Endothelial cell of umbilical vein (primary cell): ENCODE measurements at regions not wholly inside any gene's neighbourhood (a gene's known extent, or its start where the extent isn't known, plus 50 kb on each side); places are given as distances from the start of the nearest gene placed in this dataset.

Source experiments
- BruUV-seq: library from RNA; stranded (reverse); fragments of 400-500 nt; replicated peaks from 2 replicates; lab custom pipeline; 2021; lab: Mats Ljungman, UMichigan
- CTCF ChIA-PET: fragments of 300-600, 350-600 bp; sonication (Branson Sonifier 250); formaldehyde crosslinking; loops from one replicate; lab custom pipeline; 2021; ENCODE audit warnings: antibody characterized with exemption, inconsistent platforms; lab: Charles Lee
- POLR2A ChIA-PET: fragments of 300-600, 350-600 bp; sonication (Branson Sonifier 250); formaldehyde crosslinking; loops from one replicate; lab custom pipeline; 2021; ENCODE audit warnings: antibody characterized with exemption, inconsistent platforms; lab: Charles Lee
- DNase-seq: peaks from one replicate; pipeline ENCODE4 v3.0.0-alpha.2; 2011; ENCODE audit warnings: low read depth, low spot score
- FAIRE-seq: peaks from 2 replicates; lab custom pipeline; 2011; peaks lifted over from hg19 to GRCh38; lab: Jason Lieb, UNC
- H2AFZ ChIP-seq: 2 replicates; pipeline ENCODE4 v1.6.0; 2012; ENCODE audit warnings: low read depth, low read length, control low read depth, inconsistent platforms
- H3K27ac ChIP-seq: 2 replicates; pipeline ENCODE4 v1.5.1; 2011; ENCODE audit warnings: low read depth, mild to moderate bottlenecking, control low read depth, low read length, moderate library complexity; ENCODE audit not compliant: insufficient read depth
- H3K27me3 ChIP-seq, 2 experiments: 2 replicates each; pipeline versions ENCODE4 v1.6.0 to v1.6.1; 2011; ENCODE audit warnings: low read length in 2 of 2, mixed read lengths in 1 of 2; ENCODE audit not compliant: control insufficient read depth in 2 of 2, insufficient read depth in 2 of 2
- H3K36me3 ChIP-seq, 2 experiments: 2 replicates in 1 of 2; 3 replicates in 1 of 2; pipeline ENCODE4 v1.5.1; 2011; ENCODE audit warnings: low read length in 2 of 2, mild to moderate bottlenecking in 1 of 2, moderate library complexity in 1 of 2; ENCODE audit not compliant: control insufficient read depth in 2 of 2, insufficient read depth in 2 of 2; ENCODE audit errors: extremely low read depth in 1 of 2
- H3K4me1 ChIP-seq: 3 replicates; pipeline ENCODE4 v1.5.1; 2011; ENCODE audit warnings: mild to moderate bottlenecking, low read length; ENCODE audit not compliant: control insufficient read depth, insufficient read depth; ENCODE audit errors: extremely low read depth
- H3K4me2 ChIP-seq: 2 replicates; pipeline ENCODE4 v1.6.1; 2011; ENCODE audit warnings: low read length, control low read depth, mixed read lengths; ENCODE audit not compliant: insufficient read depth
- H3K4me3 ChIP-seq, 3 experiments: fragments of 200-600 bp in 1 of 3; sonication (generic), shearing (Covaris generic) in 1 of 3; replicated peaks in 1 of 3; 2 replicates each; pipeline ENCODE4 v1.5.1; 2011 to 2016; ENCODE audit warnings: control low read depth in 3 of 3, low read length in 3 of 3, mild to moderate bottlenecking in 2 of 3, inconsistent platforms in 1 of 3, low read depth in 1 of 3, moderate library complexity in 1 of 3; ENCODE audit not compliant: insufficient read depth in 1 of 3
- H3K79me2 ChIP-seq: 2 replicates; pipeline ENCODE4 v1.6.0; 2012; ENCODE audit warnings: low read length, inconsistent platforms; ENCODE audit not compliant: control insufficient read depth, insufficient read depth
- H3K9ac ChIP-seq: replicated peaks from 2 replicates; pipeline ENCODE3; 2011; ENCODE audit warnings: low read length, control low read depth; ENCODE audit not compliant: insufficient read depth; ENCODE audit errors: extremely low read depth
- H3K9me1 ChIP-seq: replicated peaks from 3 replicates; pipeline ENCODE4 v1.6.0; 2011; ENCODE audit warnings: mild to moderate bottlenecking, low read length; ENCODE audit not compliant: control insufficient read depth, insufficient read depth; ENCODE audit errors: extremely low read depth
- H3K9me3 ChIP-seq: replicated peaks from 2 replicates; pipeline ENCODE4 v1.5.1; 2012; ENCODE audit warnings: low read length, inconsistent platforms; ENCODE audit not compliant: control insufficient read depth, insufficient read depth
- H4K20me1 ChIP-seq: replicated peaks from 2 replicates; pipeline ENCODE3; 2011; ENCODE audit warnings: mild to moderate bottlenecking, low read length; ENCODE audit not compliant: control insufficient read depth, insufficient read depth; ENCODE audit errors: extremely low read depth
- EZH2 ChIP-seq: IDR thresholded peaks from 2 replicates; pipeline ENCODE4 v1.6.1; 2012; ENCODE audit warnings: borderline replicate concordance, low read depth, mild to moderate bottlenecking, moderate library complexity, low read length, inconsistent platforms; ENCODE audit not compliant: severe bottlenecking
- FOS ChIP-seq: IDR thresholded peaks from 2 replicates; pipeline ENCODE4 v1.6.1; 2011; ENCODE audit warnings: mild to moderate bottlenecking, low read length, moderate library complexity, borderline replicate concordance; ENCODE audit not compliant: insufficient read depth
- GATA2 ChIP-seq: IDR thresholded peaks from 2 replicates; pipeline ENCODE4 v1.7.0; 2011; ENCODE audit warnings: low read depth, mild to moderate bottlenecking, moderate library complexity, mixed read lengths, low read length; ENCODE audit not compliant: insufficient read length, insufficient read depth
- JUN ChIP-seq: IDR thresholded peaks from 2 replicates; pipeline ENCODE4 v1.6.1; 2011; ENCODE audit warnings: borderline replicate concordance, low read depth; ENCODE audit not compliant: insufficient read length, insufficient read depth
- MAX ChIP-seq: IDR thresholded peaks from 2 replicates; pipeline ENCODE4 v1.6.1; 2011; ENCODE audit not compliant: insufficient read depth, insufficient read length
- MYC ChIP-seq: IDR thresholded peaks from one replicate; pipeline ENCODE4 v1.6.1; 2011; ENCODE audit warnings: mild to moderate bottlenecking, low read depth, low read length
- POLR2A ChIP-seq: IDR thresholded peaks from 2 replicates; pipeline ENCODE4 v1.6.1; 2012; ENCODE audit warnings: low read depth, mild to moderate bottlenecking, control low read depth, low read length
- POLR2AphosphoS5 ChIP-seq: IDR thresholded peaks from 2 replicates; pipeline ENCODE4 v1.6.1; 2012; ENCODE audit warnings: low read depth, mild to moderate bottlenecking, control low read depth, low read length, moderate library complexity; ENCODE audit not compliant: insufficient read depth
- dilution Hi-C: fragments of 300-500 bp; cut with MboI; formaldehyde crosslinking; loops from one replicate; pipeline ENCODE4 v1.15.0; 2019; ENCODE audit warnings: low sequenced_read_pairs; ENCODE audit not compliant: extremely low pct_ligation_motif_present
- intact Hi-C: fragments of 100-400 bp; cut with micrococcal nuclease; formaldehyde crosslinking; loops from one replicate; pipeline ENCODE4 v1.10.0; 2022
- TF ChIP-seq, protein P1 (sequence below), 2 donors: IDR thresholded peaks; 1 replicate in 1 of 2; 2 replicates in 1 of 2; pipeline ENCODE4 v1.5.1; 2011; ENCODE audit warnings: low read length in 2 of 2, mild to moderate bottlenecking in 2 of 2, moderate library complexity in 2 of 2, control low read depth in 1 of 2, inconsistent platforms in 1 of 2, low read depth in 1 of 2; ENCODE audit not compliant: insufficient read depth in 1 of 2; ENCODE audit errors: extremely low read depth in 1 of 2

- Histone ChIP-seq H3K27me3 (peaks cover 3 to 4% of the 10 kb centered on the region in 2 experiments), H3K36me3 (no peaks in the 10 kb centered on the region), H3K9me3 (no peaks in the 10 kb centered on the region), H3K9ac (no peak overlapping the region), H4K20me1 (no peaks in the 10 kb centered on the region), H2AFZ (no peak overlapping the region), H3K4me2 (no peak overlapping the region), H3K4me3 (no peak overlapping the region), H3K79me2 (no peaks in the 10 kb centered on the region), H3K9me1 (no peaks in the 10 kb centered on the region), H3K27ac (no peak overlapping the region), H3K4me1 (no peaks in the 10 kb centered on the region)
- no TSS peak for BruUV-seq
- TF ChIP-seq GATA2 = no peak
- dilution Hi-C loops = no loop called here
- no peak for FAIRE-seq
- intact Hi-C loops = no loop called here
- ChIA-PET POLR2A (no interaction called here), CTCF (interaction anchor here (1.0 to 1.2 kb wide), 2 partner anchors 10 to 13 kb away, joined by 3 to 4 read pairs; no protein-coding TSS in a partner anchor)
- DNase-seq = no peak
These were observed 54.0 kb upstream of the MAP3K1 start for GRCh38 chr5:56761151-56761885.

DNA sequence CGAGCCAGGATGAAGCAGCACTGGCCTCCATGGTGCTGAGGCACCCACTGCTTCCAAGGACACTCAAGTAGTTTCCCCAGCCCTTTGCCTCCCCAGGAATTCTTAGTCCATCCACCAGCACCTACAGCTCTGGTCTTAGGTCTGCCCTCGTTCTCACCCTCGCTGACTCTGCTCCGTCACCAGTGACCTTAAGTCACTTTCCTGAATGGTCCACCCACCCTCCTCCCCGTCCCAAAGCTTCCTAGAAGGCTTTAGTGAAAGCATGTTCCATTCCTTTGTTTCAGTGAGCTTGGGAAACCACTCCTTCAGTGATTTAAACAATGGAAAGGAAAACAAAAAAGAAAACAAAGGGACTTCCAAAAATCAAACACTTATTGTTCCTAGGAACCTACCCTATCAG lies 54.6 kb upstream of the MAP3K1 start:
- Histone ChIP-seq H3K4me3 (no peak overlapping the region), H2AFZ (no peak overlapping the region), H3K79me2 (no peaks in the 10 kb centered on the region), H3K9me3 (no peaks in the 10 kb centered on the region), H3K36me3 (no peaks in the 10 kb centered on the region), H3K27ac (no peak overlapping the region), H3K4me2 (no peak overlapping the region), H3K27me3 (peaks cover 3 to 4% of the 10 kb centered on the region in 2 experiments), H4K20me1 (no peaks in the 10 kb centered on the region), H3K9me1 (no peaks in the 10 kb centered on the region), H3K9ac (no peak overlapping the region), H3K4me1 (no peaks in the 10 kb centered on the region)
- FAIRE-seq = no peak
- BruUV-seq = no TSS peak
- dilution Hi-C loops = no loop called here
- intact Hi-C loops = no loop called here
- peak; percentile 50 for DNase-seq
- ChIA-PET POLR2A (no interaction called here), CTCF (interaction anchor here (0.6 to 1.9 kb wide), 4 partner anchors 8 to 30 kb away, joined by 3 to 6 read pairs (median 5); no protein-coding TSS in a partner anchor)
- TF ChIP-seq FOS (no peak), POLR2A (no peak), JUN (no peak), GATA2 (no peak), POLR2AphosphoS5 (no peak), MYC (no peak), MAX (no peak), EZH2 (no peak)
- TF ChIP-seq, protein P1, sequence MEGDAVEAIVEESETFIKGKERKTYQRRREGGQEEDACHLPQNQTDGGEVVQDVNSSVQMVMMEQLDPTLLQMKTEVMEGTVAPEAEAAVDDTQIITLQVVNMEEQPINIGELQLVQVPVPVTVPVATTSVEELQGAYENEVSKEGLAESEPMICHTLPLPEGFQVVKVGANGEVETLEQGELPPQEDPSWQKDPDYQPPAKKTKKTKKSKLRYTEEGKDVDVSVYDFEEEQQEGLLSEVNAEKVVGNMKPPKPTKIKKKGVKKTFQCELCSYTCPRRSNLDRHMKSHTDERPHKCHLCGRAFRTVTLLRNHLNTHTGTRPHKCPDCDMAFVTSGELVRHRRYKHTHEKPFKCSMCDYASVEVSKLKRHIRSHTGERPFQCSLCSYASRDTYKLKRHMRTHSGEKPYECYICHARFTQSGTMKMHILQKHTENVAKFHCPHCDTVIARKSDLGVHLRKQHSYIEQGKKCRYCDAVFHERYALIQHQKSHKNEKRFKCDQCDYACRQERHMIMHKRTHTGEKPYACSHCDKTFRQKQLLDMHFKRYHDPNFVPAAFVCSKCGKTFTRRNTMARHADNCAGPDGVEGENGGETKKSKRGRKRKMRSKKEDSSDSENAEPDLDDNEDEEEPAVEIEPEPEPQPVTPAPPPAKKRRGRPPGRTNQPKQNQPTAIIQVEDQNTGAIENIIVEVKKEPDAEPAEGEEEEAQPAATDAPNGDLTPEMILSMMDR (IDR thresholded peaks at IDR 0.05; ENCODE audit: extremely low read depth in 1 of 2, insufficient read depth in 1 of 2, low read depth in 1 of 2, low read length in 2 of 2) = no peak
